GM19328 (cell line): ENCODE measurements at regions not wholly inside any gene's neighbourhood (a gene's known extent, or its start where the extent isn't known, plus 50 kb on each side); places are given as distances from the start of the nearest gene placed in this dataset.

ENCODE experiments used
- ATAC-seq: cut with Tn5 transposase; IDR thresholded peaks from one replicate; pipeline ENCODE4 v1.9.1; 2021; ENCODE audit warnings: mild to moderate bottlenecking, moderate library complexity; ENCODE audit not compliant: unreplicated experiment

GRCh38 chr10:10418387-10418786, 599.3 kb upstream of the CELF2 start:
- ATAC-seq: peak; percentile 94

GRCh38 chr10:10421071-10421470, 596.6 kb upstream of the CELF2 start:
- no peak for ATAC-seq

- no peak for ATAC-seq
Measured at GRCh38 chr10:10431422-10432066, 586.1 kb upstream of the CELF2 start.

GRCh38 chr10:10432296-10433035, 585.2 kb upstream of the CELF2 start:
- ATAC-seq: no peak

- ATAC-seq: no peak
Measured at GRCh38 chr10:10434312-10434711, 583.4 kb upstream of the CELF2 start.

GRCh38 chr10:10437886-10438285, 579.8 kb upstream of the CELF2 start:
- ATAC-seq: no peak

GRCh38 chr10:10438335-10439100, 579.2 kb upstream of the CELF2 start:
- no peak for ATAC-seq

- no peak for ATAC-seq
Measured at GRCh38 chr10:10456856-10457255, 560.8 kb upstream of the CELF2 start.

GRCh38 chr10:10460451-10460850, 557.2 kb upstream of the CELF2 start:
- ATAC-seq: no peak

- ATAC-seq: no peak
Measured at GRCh38 chr10:10462151-10462941, 555.3 kb upstream of the CELF2 start.

GRCh38 chr10:10471758-10472157, 545.9 kb upstream of the CELF2 start:
- no peak for ATAC-seq

GRCh38 chr10:10475812-10476211, 541.9 kb upstream of the CELF2 start:
- ATAC-seq: no peak

- no peak for ATAC-seq
Measured at GRCh38 chr10:10477844-10478243, 539.8 kb upstream of the CELF2 start.

GRCh38 chr10:10479465-10479864, 538.2 kb upstream of the CELF2 start:
- no peak for ATAC-seq

- ATAC-seq: no peak
Measured at GRCh38 chr10:10482613-10483012, 535.1 kb upstream of the CELF2 start.

- no peak for ATAC-seq
Measured at GRCh38 chr10:10489076-10489475, 528.6 kb upstream of the CELF2 start.

GRCh38 chr10:10489805-10490571, 527.7 kb upstream of the CELF2 start:
- no peak for ATAC-seq

- no peak for ATAC-seq
Measured at GRCh38 chr10:10490581-10490980, 527.1 kb upstream of the CELF2 start.

GRCh38 chr10:10492420-10492819, 525.3 kb upstream of the CELF2 start:
- no peak for ATAC-seq

- no peak for ATAC-seq
Measured at GRCh38 chr10:10493833-10494232, 523.8 kb upstream of the CELF2 start.
